Spinal cord (tissue), 9 donors: ENCODE measurements at regions not wholly inside any gene's neighbourhood (a gene's known extent, or its start where the extent isn't known, plus 50 kb on each side); places are given as distances from the start of the nearest gene placed in this dataset.

Experiments used
- DNase-seq, 6 donors: peaks; one replicate each; pipeline versions ENCODE4 v3.0.0 to v3.0.0-alpha.2; 2013 to 2015; ENCODE audit warnings: low spot score in 6 of 6, low read depth in 4 of 6
- H3K27ac ChIP-seq: one replicate; pipeline ENCODE4 v1.5.1; 2013; ENCODE audit warnings: low read depth, low read length, control low read depth
- H3K27me3 ChIP-seq: one replicate; pipeline ENCODE4 v1.6.1; 2013; ENCODE audit warnings: low read length; ENCODE audit not compliant: control insufficient read depth, insufficient read depth
- H3K36me3 ChIP-seq: one replicate; pipeline ENCODE4 v1.6.1; 2013; ENCODE audit warnings: low read length; ENCODE audit not compliant: control insufficient read depth, insufficient read depth
- H3K4me1 ChIP-seq: one replicate; pipeline ENCODE4 v1.6.1; 2013; ENCODE audit warnings: low read length; ENCODE audit not compliant: control insufficient read depth, insufficient read depth
- H3K4me3 ChIP-seq: one replicate; pipeline ENCODE4 v1.5.1; 2013; ENCODE audit warnings: low read depth, low read length, control low read depth
- H3K9me3 ChIP-seq: one replicate; pipeline ENCODE4 v1.6.1; 2013; ENCODE audit warnings: low read length; ENCODE audit not compliant: control insufficient read depth, insufficient read depth
- WGBS: methylation state at CpG from one replicate; pipeline ENCODE4 v1.1.5; 2013; ENCODE audit warnings: missing lambda C conversion rate; ENCODE audit not compliant: insufficient coverage; 5-methylcytosine and 5-hydroxymethylcytosine counted together
- donor health status: healthy.

DNA sequence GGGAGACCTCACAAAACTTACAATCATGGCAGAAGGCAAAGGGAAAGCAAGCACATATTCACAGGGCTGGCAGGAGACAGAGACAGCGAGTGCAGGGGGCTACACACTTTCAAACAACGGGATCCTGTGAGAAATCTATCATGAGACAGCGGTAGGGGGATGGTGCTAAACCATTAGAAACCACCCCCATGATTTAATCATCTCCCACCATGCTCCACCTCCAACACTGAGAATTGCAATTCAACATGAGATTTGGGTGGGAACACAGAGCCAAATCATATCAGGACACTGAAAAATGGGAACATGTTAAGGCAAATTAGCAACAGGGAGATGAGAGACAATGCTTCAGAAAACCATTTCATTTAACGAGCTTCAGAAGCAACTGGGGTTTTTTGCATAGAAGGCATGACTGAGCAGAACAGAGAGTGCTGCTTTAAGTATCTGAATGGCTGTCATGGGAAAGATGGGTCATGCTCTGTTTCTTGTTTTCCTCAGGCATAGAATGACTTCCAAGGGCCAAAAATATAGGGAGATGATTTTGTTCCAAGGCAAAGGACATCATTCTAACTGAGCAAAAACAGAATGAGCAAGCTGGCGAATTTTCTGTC lies 100.8 kb upstream of the MAP2 start:
- no peaks in the 10 kb centered on the region for H3K4me1 ChIP-seq
- DNase-seq = peak in 1 of 6 donors; percentile 78
- H3K4me3 ChIP-seq = no peak overlapping the region
- H3K27me3 ChIP-seq = no peaks in the 10 kb centered on the region
- H3K27ac ChIP-seq = no peak overlapping the region
- H3K36me3 ChIP-seq = no peaks in the 10 kb centered on the region
- no peaks in the 10 kb centered on the region for H3K9me3 ChIP-seq
- 70% methylated on average over 3 of the region's 5 CpGs for WGBS

DNA sequence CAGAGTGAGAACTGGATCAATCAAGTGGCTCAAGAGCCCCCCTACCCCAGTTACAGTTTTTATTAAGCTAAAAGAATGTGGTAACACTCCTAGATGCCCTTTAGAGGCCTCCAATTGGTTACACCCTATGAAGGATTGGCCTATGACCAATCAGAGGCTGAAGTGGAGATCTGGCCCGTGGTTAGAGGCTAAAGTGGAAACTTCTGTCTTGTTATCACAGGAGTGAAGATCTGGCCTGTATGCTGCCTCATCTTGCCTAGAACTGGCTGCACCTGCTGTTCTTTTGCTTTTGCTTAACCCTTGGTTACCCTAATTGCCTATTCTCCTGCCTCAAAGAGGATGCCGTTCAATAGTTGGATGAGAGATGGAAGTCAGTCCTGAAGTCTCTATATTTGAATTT lies 100.1 kb upstream of the MAP2 start:
- DNase-seq = no peak
- Histone ChIP-seq H3K27me3 (no peaks in the 10 kb centered on the region), H3K4me1 (no peaks in the 10 kb centered on the region), H3K9me3 (no peaks in the 10 kb centered on the region), H3K4me3 (no peak overlapping the region), H3K27ac (no peak overlapping the region), H3K36me3 (no peaks in the 10 kb centered on the region)
- 60% methylated on average over 1 of the region's 2 CpGs for WGBS

DNA sequence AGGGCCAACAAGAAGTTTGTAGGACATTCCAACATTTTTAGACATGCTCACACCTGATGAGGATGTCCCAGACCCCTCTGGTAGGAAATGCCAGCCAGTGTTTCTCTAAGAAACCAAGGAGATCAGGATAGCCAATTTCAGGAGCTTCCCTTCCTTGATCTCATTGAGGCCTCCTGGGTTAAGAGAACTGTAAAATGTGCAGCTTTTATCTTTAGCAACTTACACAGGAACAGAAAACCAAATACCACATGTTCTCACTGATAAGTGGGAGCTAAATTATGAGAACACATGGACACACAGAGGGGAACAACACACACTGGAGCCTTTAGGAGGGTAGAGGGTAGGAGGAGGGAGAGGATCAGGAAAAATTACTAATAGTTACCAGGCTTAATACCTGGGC lies 99.6 kb upstream of the MAP2 start:
- Histone ChIP-seq H3K27ac (no peak overlapping the region), H3K4me1 (no peaks in the 10 kb centered on the region), H3K36me3 (no peaks in the 10 kb centered on the region), H3K27me3 (no peaks in the 10 kb centered on the region), H3K4me3 (no peak overlapping the region), H3K9me3 (no peaks in the 10 kb centered on the region)
- DNase-seq = no peak

DNA sequence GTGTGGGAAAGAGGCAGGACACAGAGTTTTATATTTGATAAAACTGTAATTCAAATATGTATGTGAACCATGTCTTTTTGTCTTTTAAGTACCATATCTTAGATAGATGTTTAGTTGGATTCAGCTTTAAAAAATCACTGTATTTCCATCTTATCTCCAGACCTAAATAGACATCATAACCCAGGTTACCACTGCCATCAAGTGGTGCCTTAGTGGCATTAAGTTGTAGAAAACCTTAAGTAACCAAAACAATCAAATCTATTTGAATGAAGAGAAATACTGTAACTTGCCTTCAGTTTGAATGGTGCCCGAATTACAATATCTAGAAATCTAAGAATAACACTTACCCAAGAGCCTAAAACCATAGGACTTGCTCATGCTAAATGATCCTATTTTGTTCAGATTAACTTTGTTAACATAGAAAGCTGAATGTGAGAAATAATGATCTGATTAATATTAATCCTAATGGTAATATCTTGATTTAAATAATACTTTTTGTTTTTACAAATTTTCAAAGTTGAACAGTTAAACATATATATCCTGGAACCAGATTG lies 92.5 kb upstream of the MAP2 start:
- Histone ChIP-seq H3K9me3 (no peaks in the 10 kb centered on the region), H3K4me3 (no peak overlapping the region), H3K27me3 (no peaks in the 10 kb centered on the region), H3K27ac (no peak overlapping the region), H3K36me3 (no peaks in the 10 kb centered on the region), H3K4me1 (no peaks in the 10 kb centered on the region)
- WGBS = no CpG with 5 or more reads among the region's 1 CpG
- peak in 5 of 6 donors; percentile 20 to 92 (median 59) for DNase-seq

DNA sequence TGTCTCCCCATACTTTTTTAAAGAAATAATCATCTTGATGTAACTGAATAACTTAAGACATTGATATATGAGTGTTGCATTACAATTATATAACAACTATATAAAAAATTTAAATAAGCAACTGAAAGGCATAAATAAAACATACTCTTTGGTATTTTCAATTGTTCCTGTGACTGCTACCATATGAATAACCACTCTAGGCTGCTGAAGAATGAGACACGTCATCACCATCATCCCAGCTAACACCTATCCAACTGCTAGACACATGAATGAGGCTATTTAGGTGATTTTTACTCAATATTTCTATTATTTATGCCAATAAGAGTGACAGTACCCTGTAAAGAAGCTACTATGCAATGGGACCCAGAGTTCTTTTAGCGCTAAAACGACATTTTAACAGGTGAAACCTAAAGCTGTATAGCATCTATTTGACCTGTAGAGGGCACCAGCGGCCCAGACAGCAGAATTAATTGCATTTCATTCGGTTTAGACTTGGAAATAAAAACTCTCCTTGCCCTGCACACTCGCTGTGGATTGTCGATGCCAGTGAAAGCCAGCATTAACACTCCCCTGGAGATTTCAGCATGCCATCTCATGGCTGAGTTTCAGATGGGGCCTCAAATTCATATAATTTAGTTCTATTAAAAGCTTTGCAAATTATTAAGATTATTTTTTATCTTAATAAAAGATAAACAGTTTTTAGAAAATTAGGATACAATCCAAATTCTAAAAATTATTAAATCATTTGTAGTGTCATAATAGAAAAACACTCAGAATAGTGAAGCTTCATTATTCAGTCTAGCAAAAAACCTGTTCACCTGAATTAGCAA lies 89.4 kb upstream of the MAP2 start:
- peak; percentile 54 to 97 (median 77) for DNase-seq
- H3K36me3 ChIP-seq = no peaks in the 10 kb centered on the region
- no peaks in the 10 kb centered on the region for H3K27me3 ChIP-seq
- no peaks in the 10 kb centered on the region for H3K4me1 ChIP-seq
- H3K27ac ChIP-seq = no peak overlapping the region
- H3K4me3 ChIP-seq = no peak overlapping the region
- 3% methylated on average over 3 of the region's 7 CpGs for WGBS
- no peaks in the 10 kb centered on the region for H3K9me3 ChIP-seq

DNA sequence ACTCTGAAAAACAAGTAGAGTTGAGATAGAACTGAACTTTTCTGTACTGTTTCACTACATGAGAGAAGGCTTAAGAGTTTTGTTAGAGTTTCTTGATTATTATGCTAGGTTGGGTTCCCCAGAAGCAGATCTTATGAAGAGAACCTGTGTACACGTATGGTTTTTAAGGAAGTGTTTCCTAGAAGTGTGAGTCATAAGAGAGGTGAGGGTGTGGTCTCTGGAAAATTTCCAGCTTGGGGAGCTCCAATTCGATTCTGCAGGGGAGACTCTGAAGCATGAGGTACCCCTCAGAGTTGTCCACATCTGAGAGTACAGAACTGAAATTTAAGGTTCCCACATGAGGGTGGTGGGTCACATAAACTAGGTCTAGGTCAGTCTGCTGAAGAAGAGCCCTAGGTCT lies 83.3 kb upstream of the MAP2 start:
- WGBS = 100% methylated on average over 2 of the region's 2 CpGs
- DNase-seq = no peak
- H3K36me3 ChIP-seq = no peaks in the 10 kb centered on the region
- H3K27me3 ChIP-seq = no peaks in the 10 kb centered on the region
- H3K27ac ChIP-seq = no peak overlapping the region
- H3K4me1 ChIP-seq = no peaks in the 10 kb centered on the region
- no peak overlapping the region for H3K4me3 ChIP-seq
- H3K9me3 ChIP-seq = no peaks in the 10 kb centered on the region

DNA sequence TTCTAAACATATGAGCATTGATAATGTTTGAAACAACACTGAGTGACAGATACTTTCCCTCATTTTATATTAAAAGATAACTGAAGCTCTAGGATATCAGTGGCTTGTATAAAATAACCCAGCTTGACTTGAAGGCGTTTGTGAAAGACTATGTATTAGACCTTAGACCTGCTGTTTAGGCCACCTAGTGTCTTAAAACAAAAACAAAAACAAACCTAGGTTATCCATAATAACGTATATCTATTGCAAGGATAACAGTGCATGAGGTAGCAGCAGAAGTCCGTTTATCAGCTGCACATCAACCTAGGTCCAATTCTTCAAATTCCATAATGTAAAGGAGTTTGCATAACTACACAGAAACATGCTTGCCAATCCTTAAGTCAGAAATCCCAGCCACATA lies 79.5 kb upstream of the MAP2 start:
- H3K4me3 ChIP-seq = no peak overlapping the region
- H3K4me1 ChIP-seq = no peaks in the 10 kb centered on the region
- no peaks in the 10 kb centered on the region for H3K27me3 ChIP-seq
- no peaks in the 10 kb centered on the region for H3K9me3 ChIP-seq
- no peaks in the 10 kb centered on the region for H3K36me3 ChIP-seq
- WGBS = no CpG with 5 or more reads among the region's 3 CpGs
- no peak for DNase-seq
- no peak overlapping the region for H3K27ac ChIP-seq

DNA sequence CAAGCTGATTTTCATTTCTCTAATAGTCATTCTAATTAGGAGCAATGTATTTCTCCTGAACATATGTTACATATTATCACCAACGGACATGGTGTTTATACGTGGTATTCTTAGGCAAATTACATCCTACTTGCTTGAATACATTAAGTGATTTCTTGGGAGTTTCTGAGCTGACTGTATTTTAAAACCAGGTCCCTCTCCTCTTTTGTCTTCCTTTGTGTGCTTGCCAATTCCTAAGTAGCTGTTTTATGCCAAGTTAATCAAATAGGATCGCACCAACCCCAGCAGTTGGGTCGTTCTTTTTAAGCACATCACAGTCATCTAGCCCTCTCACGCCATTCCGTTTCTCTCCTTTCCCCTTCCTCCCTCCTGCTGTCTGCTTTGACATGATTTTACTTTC lies 75.4 kb upstream of the MAP2 start:
- DNase-seq = peak in 2 of 6 donors; percentile 60 to 90
- 10% methylated on average over 3 of the region's 6 CpGs for WGBS
- no peaks in the 10 kb centered on the region for H3K9me3 ChIP-seq
- no peak overlapping the region for H3K27ac ChIP-seq
- no peaks in the 10 kb centered on the region for H3K27me3 ChIP-seq
- H3K4me3 ChIP-seq = no peak overlapping the region
- H3K36me3 ChIP-seq = no peaks in the 10 kb centered on the region
- H3K4me1 ChIP-seq = no peaks in the 10 kb centered on the region

DNA sequence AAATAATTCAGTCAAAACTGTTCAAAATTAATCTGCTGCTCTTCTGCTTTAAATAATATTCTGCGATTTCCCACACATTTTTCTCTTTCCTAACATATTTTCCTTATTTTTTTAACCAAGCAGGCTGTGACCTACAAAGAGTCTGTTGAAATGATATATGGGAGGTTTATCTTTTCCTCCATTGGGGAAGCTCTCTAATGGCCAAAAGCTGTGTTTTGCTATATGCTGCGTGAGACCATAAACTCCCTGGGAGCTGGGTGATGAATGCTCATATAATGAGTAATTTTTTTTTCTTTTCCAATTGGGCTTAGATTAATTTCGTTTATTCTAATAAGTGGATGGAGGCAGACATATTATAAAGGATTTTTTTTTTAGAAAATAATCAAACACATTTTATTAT lies 72.2 kb upstream of the MAP2 start:
- no CpG with 5 or more reads among the region's 3 CpGs for WGBS
- H3K27ac ChIP-seq = no peak overlapping the region
- no peaks in the 10 kb centered on the region for H3K9me3 ChIP-seq
- H3K27me3 ChIP-seq = no peaks in the 10 kb centered on the region
- peak in 1 of 6 donors; percentile 62 for DNase-seq
- H3K36me3 ChIP-seq = no peaks in the 10 kb centered on the region
- H3K4me1 ChIP-seq = no peaks in the 10 kb centered on the region
- H3K4me3 ChIP-seq = no peak overlapping the region

DNA sequence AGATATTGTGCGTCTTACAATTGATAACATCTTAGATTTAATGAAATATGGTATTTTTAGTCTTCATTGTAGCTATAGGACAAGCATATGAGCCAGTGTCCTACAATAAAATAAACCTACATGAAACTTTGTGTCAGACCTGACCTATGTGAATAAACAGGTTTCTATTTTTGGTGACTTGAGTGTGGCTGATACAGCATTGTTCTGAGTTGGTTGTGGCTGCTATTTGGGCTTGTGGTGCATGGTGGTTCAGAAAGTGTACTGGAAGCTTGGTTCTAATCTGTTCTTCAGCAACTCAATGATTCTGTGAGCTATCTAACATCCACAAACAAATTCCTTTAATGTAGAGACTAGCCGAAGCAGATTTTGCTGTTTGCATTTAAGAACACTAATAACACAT lies 64.9 kb upstream of the MAP2 start:
- no peaks in the 10 kb centered on the region for H3K4me1 ChIP-seq
- no peaks in the 10 kb centered on the region for H3K27me3 ChIP-seq
- H3K4me3 ChIP-seq = no peak overlapping the region
- H3K36me3 ChIP-seq = no peaks in the 10 kb centered on the region
- no CpG with 5 or more reads among the region's 2 CpGs for WGBS
- H3K9me3 ChIP-seq = no peaks in the 10 kb centered on the region
- H3K27ac ChIP-seq = no peak overlapping the region
- DNase-seq = no peak
